Thyroid gland (tissue), 4 donors: ENCODE measurements at regions not wholly inside any gene's neighbourhood (a gene's known extent, or its start where the extent isn't known, plus 50 kb on each side); places are given as distances from the start of the nearest gene placed in this dataset.

Experiments used
- POLR2A ChIP-seq, 2 donors: fragments of 450-650 bp; IDR thresholded peaks; one replicate each; pipeline ENCODE4 v1.6.1; 2017; ENCODE audit warnings: antibody characterized with exemption in 2 of 2, mild to moderate bottlenecking in 2 of 2, moderate library complexity in 1 of 2
- TF ChIP-seq, protein P1 (sequence below), 6 experiments: fragments of 200-600 bp in 3 of 6; fragments of 450-650 bp in 3 of 6; sonication (generic) in 3 of 6; IDR thresholded peaks; one replicate each; pipeline ENCODE4 v1.5.1; 2016 to 2019; ENCODE audit warnings: antibody characterized with exemption in 6 of 6, mild to moderate bottlenecking in 2 of 6, inconsistent platforms in 1 of 6, moderate library complexity in 1 of 6

DNA sequence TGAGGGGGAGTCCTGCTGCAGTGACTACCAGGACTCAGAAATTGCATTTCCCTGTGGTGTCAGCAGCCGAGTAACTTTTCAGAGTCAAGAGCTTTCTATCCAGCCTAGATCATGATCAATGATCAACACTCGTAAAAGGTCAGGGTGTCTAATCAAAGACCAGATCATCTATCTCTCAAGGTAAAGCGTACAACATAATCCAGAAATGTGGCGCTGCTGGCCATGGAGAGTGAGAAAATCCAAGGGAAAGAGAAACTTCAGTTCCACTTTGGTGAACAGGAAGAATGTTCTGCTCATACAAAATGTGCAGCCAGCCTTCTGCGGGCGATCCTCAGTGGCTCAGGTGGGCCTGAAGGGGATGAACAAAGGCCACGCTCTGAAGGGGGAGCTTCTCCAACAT lies 1005.8 kb upstream of the NR2F2 start:
- TF ChIP-seq, protein P1, sequence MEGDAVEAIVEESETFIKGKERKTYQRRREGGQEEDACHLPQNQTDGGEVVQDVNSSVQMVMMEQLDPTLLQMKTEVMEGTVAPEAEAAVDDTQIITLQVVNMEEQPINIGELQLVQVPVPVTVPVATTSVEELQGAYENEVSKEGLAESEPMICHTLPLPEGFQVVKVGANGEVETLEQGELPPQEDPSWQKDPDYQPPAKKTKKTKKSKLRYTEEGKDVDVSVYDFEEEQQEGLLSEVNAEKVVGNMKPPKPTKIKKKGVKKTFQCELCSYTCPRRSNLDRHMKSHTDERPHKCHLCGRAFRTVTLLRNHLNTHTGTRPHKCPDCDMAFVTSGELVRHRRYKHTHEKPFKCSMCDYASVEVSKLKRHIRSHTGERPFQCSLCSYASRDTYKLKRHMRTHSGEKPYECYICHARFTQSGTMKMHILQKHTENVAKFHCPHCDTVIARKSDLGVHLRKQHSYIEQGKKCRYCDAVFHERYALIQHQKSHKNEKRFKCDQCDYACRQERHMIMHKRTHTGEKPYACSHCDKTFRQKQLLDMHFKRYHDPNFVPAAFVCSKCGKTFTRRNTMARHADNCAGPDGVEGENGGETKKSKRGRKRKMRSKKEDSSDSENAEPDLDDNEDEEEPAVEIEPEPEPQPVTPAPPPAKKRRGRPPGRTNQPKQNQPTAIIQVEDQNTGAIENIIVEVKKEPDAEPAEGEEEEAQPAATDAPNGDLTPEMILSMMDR (IDR thresholded peaks at IDR 0.05), result no peak
- no peak for TF ChIP-seq POLR2A (IDR thresholded peaks at IDR 0.05)
